H1 (cell line): ENCODE measurements at regions not wholly inside any gene's neighbourhood (a gene's known extent, or its start where the extent isn't known, plus 50 kb on each side); places are given as distances from the start of the nearest gene placed in this dataset.

Experiments used
- CTCF ChIA-PET: fragments of 300-600 bp; sonication (Branson Sonifier 250); formaldehyde crosslinking; loops from one replicate; lab custom pipeline; 2021; ENCODE audit not compliant: partially characterized antibody; lab: Charles Lee
- POLR2A ChIA-PET: fragments of 300-600 bp; sonication (Branson Sonifier 250); formaldehyde crosslinking; loops from one replicate; lab custom pipeline; 2021; ENCODE audit warnings: inconsistent platforms; ENCODE audit not compliant: partially characterized antibody; lab: Charles Lee
- DNase-seq, 2 experiments: peaks; one replicate each; pipeline versions ENCODE4 v3.0.0 to v3.0.0-alpha.2; 2010 to 2022; ENCODE audit warnings: low spot score in 2 of 2, low read depth in 1 of 2, mixed read lengths in 1 of 2
- FAIRE-seq: peaks from 2 replicates; lab custom pipeline; 2011; peaks lifted over from hg19 to GRCh38; lab: Jason Lieb, UNC
- H2AFZ ChIP-seq: 2 replicates; pipeline ENCODE4 v1.8.1; 2012; ENCODE audit warnings: low read length, inconsistent platforms
- H2AK5ac ChIP-seq: 2 replicates; pipeline ENCODE4 v1.6.1; 2013; ENCODE audit warnings: low read depth, low read length
- H2BK120ac ChIP-seq: replicated peaks from 2 replicates; pipeline ENCODE3; 2013; ENCODE audit warnings: low read depth, low read length, inconsistent platforms
- H2BK12ac ChIP-seq: 2 replicates; pipeline ENCODE4 v1.6.1; 2013; ENCODE audit warnings: low read depth, low read length
- H2BK15ac ChIP-seq: 2 replicates; pipeline ENCODE4 v1.6.1; 2013; ENCODE audit warnings: low read length
- H2BK20ac ChIP-seq: 2 replicates; pipeline ENCODE4 v1.6.1; 2013; ENCODE audit warnings: low read length
- H2BK5ac ChIP-seq: 2 replicates; pipeline ENCODE4 v1.6.1; 2013; ENCODE audit warnings: low read depth, low read length
- H3K14ac ChIP-seq: 2 replicates; pipeline ENCODE4 v1.6.1; 2013; ENCODE audit warnings: inconsistent platforms; ENCODE audit not compliant: insufficient read length
- H3K18ac ChIP-seq: 2 replicates; pipeline ENCODE4 v1.6.1; 2013; ENCODE audit warnings: low read length; ENCODE audit errors: extremely low read depth
- H3K23ac ChIP-seq: 2 replicates; pipeline ENCODE4 v1.6.1; 2013; ENCODE audit warnings: inconsistent platforms; ENCODE audit not compliant: insufficient read length
- H3K23me2 ChIP-seq: 2 replicates; pipeline ENCODE4 v1.6.1; 2013; ENCODE audit warnings: low read depth, low read length
- H3K27ac ChIP-seq: 2 replicates; pipeline ENCODE4 v1.6.1; 2011; ENCODE audit warnings: low read depth, low read length, inconsistent platforms
- H3K27me3 ChIP-seq, 4 experiments: replicated peaks in 1 of 4; 1 replicate in 1 of 4; 2 replicates in 3 of 4; pipeline versions ENCODE4 v1.6.1 to v1.8.1; 2011 to 2013; ENCODE audit warnings: low read length in 3 of 4, mild to moderate bottlenecking in 3 of 4, inconsistent platforms in 2 of 4, mixed read lengths in 2 of 4, moderate library complexity in 1 of 4; ENCODE audit not compliant: control insufficient read depth in 3 of 4, insufficient read depth in 3 of 4; ENCODE audit errors: extremely low read depth in 1 of 4
- H3K36me3 ChIP-seq, 4 experiments: 2 replicates each; pipeline versions ENCODE4 v1.6.1 to v1.8.1; 2011 to 2013; ENCODE audit warnings: mild to moderate bottlenecking in 4 of 4, low read length in 3 of 4, moderate library complexity in 2 of 4, control low read depth in 1 of 4, inconsistent platforms in 1 of 4; ENCODE audit not compliant: insufficient read depth in 4 of 4, control insufficient read depth in 2 of 4
- H3K4ac ChIP-seq: replicated peaks from 2 replicates; pipeline ENCODE3; 2013; ENCODE audit warnings: low read length, low read depth, mixed read lengths, inconsistent platforms; ENCODE audit not compliant: insufficient read length
- H3K4me1 ChIP-seq, 4 experiments: replicated peaks in 1 of 4; 1 replicate in 1 of 4; 2 replicates in 3 of 4; pipeline versions ENCODE4 v1.6.1 to v1.8.1; 2011 to 2013; ENCODE audit warnings: low read length in 3 of 4, inconsistent platforms in 2 of 4, mixed read lengths in 1 of 4; ENCODE audit not compliant: insufficient read depth in 4 of 4, control insufficient read depth in 3 of 4
- H3K4me2 ChIP-seq, 2 experiments: 2 replicates each; pipeline versions ENCODE4 v1.6.1 to v1.8.1; 2011 to 2013; ENCODE audit warnings: low read depth in 2 of 2, low read length in 2 of 2, control low read depth in 1 of 2, inconsistent platforms in 1 of 2, mild to moderate bottlenecking in 1 of 2; ENCODE audit not compliant: insufficient read depth in 1 of 2
- H3K4me3 ChIP-seq, 4 experiments: fragments of 200-600, 300-600 bp in 1 of 4; sonication (generic), shearing (Covaris generic), sonication (Bioruptor Twin) in 1 of 4; 2 replicates each; pipeline versions ENCODE4 v1.5.1 to v1.8.1; 2011 to 2016; ENCODE audit warnings: low read length in 4 of 4, low read depth in 3 of 4, control low read depth in 2 of 4, inconsistent platforms in 2 of 4, mild to moderate bottlenecking in 2 of 4, mixed read lengths in 1 of 4, moderate library complexity in 1 of 4; ENCODE audit not compliant: insufficient read depth in 2 of 4; ENCODE audit errors: extremely low read depth in 1 of 4
- H3K56ac ChIP-seq: replicated peaks from 2 replicates; pipeline ENCODE3; 2013; ENCODE audit warnings: low read depth, mild to moderate bottlenecking, mixed read lengths, low read length, inconsistent platforms; ENCODE audit not compliant: insufficient read length
- H3K79me1 ChIP-seq: 2 replicates; pipeline ENCODE4 v1.6.1; 2013; ENCODE audit warnings: low read depth, low read length, control low read depth
- H3K79me2 ChIP-seq, 2 experiments: 2 replicates each; pipeline versions ENCODE4 v1.6.1 to v1.8.1; 2012 to 2013; ENCODE audit warnings: low read length in 2 of 2, mild to moderate bottlenecking in 2 of 2, inconsistent platforms in 1 of 2; ENCODE audit not compliant: insufficient read depth in 2 of 2, control insufficient read depth in 1 of 2
- H3K9ac ChIP-seq, 4 experiments: replicated peaks in 1 of 4; 1 replicate in 1 of 4; 2 replicates in 3 of 4; pipeline versions ENCODE4 v1.6.1 to v1.8.1; 2011 to 2013; ENCODE audit warnings: low read depth in 3 of 4, low read length in 3 of 4, control low read depth in 2 of 4, mild to moderate bottlenecking in 2 of 4, moderate library complexity in 2 of 4, inconsistent platforms in 1 of 4; ENCODE audit errors: extremely low read depth in 1 of 4
- H3K9me3 ChIP-seq, 2 experiments: 2 replicates each; pipeline versions ENCODE4 v1.6.1 to v1.8.1; 2012 to 2013; ENCODE audit warnings: mild to moderate bottlenecking in 2 of 2, moderate library complexity in 2 of 2, control low read depth in 1 of 2, inconsistent platforms in 1 of 2, low read depth in 1 of 2, low read length in 1 of 2, mixed read lengths in 1 of 2; ENCODE audit not compliant: insufficient read depth in 2 of 2
- H4K20me1 ChIP-seq, 2 experiments: replicated peaks in 1 of 2; 2 replicates each; pipeline versions ENCODE3 to v1.8.1; 2011 to 2013; ENCODE audit warnings: inconsistent platforms in 2 of 2, low read length in 2 of 2, mild to moderate bottlenecking in 1 of 2; ENCODE audit not compliant: insufficient read depth in 2 of 2, control insufficient read depth in 1 of 2
- H4K5ac ChIP-seq: 2 replicates; pipeline ENCODE4 v1.6.1; 2013; ENCODE audit warnings: low read length, low read depth, mixed read lengths, inconsistent platforms; ENCODE audit not compliant: insufficient read length
- H4K8ac ChIP-seq: 2 replicates; pipeline ENCODE4 v1.8.0; 2013; ENCODE audit warnings: mild to moderate bottlenecking, moderate library complexity, low read length, inconsistent platforms; ENCODE audit not compliant: insufficient read depth; ENCODE audit errors: extremely low read depth
- H4K91ac ChIP-seq: replicated peaks from 2 replicates; pipeline ENCODE3; 2013; ENCODE audit warnings: low read length, mixed read lengths, inconsistent platforms; ENCODE audit not compliant: insufficient read length
- CBX5 ChIP-seq: fragments of 300-800, 300-1000 bp; sonication (generic); IDR thresholded peaks from 2 replicates; pipeline ENCODE4 v1.7.1; 2016; ENCODE audit warnings: antibody characterized with exemption, low read length, low read depth
- CBX8 ChIP-seq: fragments of 300-800, 300-1000 bp; sonication (generic); IDR thresholded peaks from 2 replicates; pipeline ENCODE4 v1.7.1; 2016; ENCODE audit warnings: low read depth, low read length, borderline replicate concordance
- CREB1 ChIP-seq: IDR thresholded peaks from 2 replicates; pipeline ENCODE4 v1.6.1; 2012; ENCODE audit warnings: inconsistent platforms
- EGR1 ChIP-seq: IDR thresholded peaks from 2 replicates; pipeline ENCODE4 v1.6.1; 2011; ENCODE audit warnings: low read depth, low read length, borderline replicate concordance
- POLR2A ChIP-seq, 2 experiments: IDR thresholded peaks; 1 replicate in 1 of 2; 2 replicates in 1 of 2; pipeline ENCODE4 v1.6.1; 2011; ENCODE audit warnings: low read depth in 2 of 2, low read length in 2 of 2, mild to moderate bottlenecking in 2 of 2; ENCODE audit errors: control extremely low read depth in 1 of 2
- POLR2AphosphoS5 ChIP-seq: IDR thresholded peaks from 2 replicates; pipeline ENCODE4 v1.6.1; 2011; ENCODE audit warnings: low read depth, low read length
- RAD21 ChIP-seq, 2 experiments: IDR thresholded peaks in 1 of 2; conservative IDR thresholded peaks in 1 of 2; 2 replicates each; pipeline ENCODE4 v1.6.1; 2011; ENCODE audit warnings: low read depth in 2 of 2, low read length in 2 of 2, improper control_type of control experiment in 1 of 2, inconsistent platforms in 1 of 2, mild to moderate bottlenecking in 1 of 2, moderate library complexity in 1 of 2
- RNF2 ChIP-seq: fragments of 200-900, 300-1000 bp; sonication (generic); IDR thresholded peaks from 2 replicates; pipeline ENCODE4 v1.7.1; 2016; ENCODE audit warnings: borderline replicate concordance, low read depth, mild to moderate bottlenecking, antibody characterized with exemption, low read length; ENCODE audit not compliant: poor library complexity, severe bottlenecking; ENCODE audit errors: missing control alignments
- RXRA ChIP-seq: IDR thresholded peaks from 2 replicates; pipeline ENCODE4 v1.6.1; 2011; ENCODE audit warnings: low read depth, mild to moderate bottlenecking, low read length, moderate library complexity; ENCODE audit not compliant: insufficient read depth
- SAP30 ChIP-seq: fragments of 300-600 bp; sonication (generic); IDR thresholded peaks from 2 replicates; pipeline ENCODE4 v1.7.1; 2012; ENCODE audit warnings: low read length, moderate library complexity, mild to moderate bottlenecking, inconsistent platforms; ENCODE audit not compliant: insufficient read depth, insufficient replicate concordance
- SIN3A ChIP-seq, 2 experiments: IDR thresholded peaks in 1 of 2; conservative IDR thresholded peaks in 1 of 2; 2 replicates each; pipeline ENCODE4 v1.6.1; 2011 to 2012; ENCODE audit warnings: low read length in 2 of 2, improper control_type of control experiment in 1 of 2, low read depth in 1 of 2, mild to moderate bottlenecking in 1 of 2
- SP4 ChIP-seq: IDR thresholded peaks from 2 replicates; pipeline ENCODE4 v1.6.1; 2012; ENCODE audit warnings: low read length, inconsistent platforms
- TBP ChIP-seq: IDR thresholded peaks from 2 replicates; pipeline ENCODE4 v1.6.1; 2011; ENCODE audit warnings: low read depth, low read length, improper control_type of control experiment
- WGBS, 2 experiments: shearing (Covaris generic) in 1 of 2; methylation state at CpG; one replicate each; pipeline versions ENCODE4 v1.1.6 to v1.1.7; 2013 to 2015; ENCODE audit warnings: low lambda C conversion rate in 2 of 2, mixed read lengths in 2 of 2, inconsistent platforms in 1 of 2, low coverage in 1 of 2, missing lambda C conversion rate in 1 of 2; ENCODE audit not compliant: insufficient replicate concordance in 2 of 2, insufficient coverage in 1 of 2, insufficient read length in 1 of 2; ENCODE audit errors: extremely low coverage in 1 of 2, missing lambda C conversion rate in 1 of 2; 5-methylcytosine and 5-hydroxymethylcytosine counted together

GRCh38 chr6:85000001-85000400, 235.6 kb upstream of the TBX18 start:
- POLR2A ChIA-PET: no interaction called here
- H3K14ac ChIP-seq: no peak overlapping the region
- H3K27ac ChIP-seq: no peak overlapping the region
- H3K9me3 ChIP-seq: no peaks in the 10 kb centered on the region
- no peaks in the 10 kb centered on the region for H3K23me2 ChIP-seq
- no peak overlapping the region for H2BK120ac ChIP-seq
- DNase-seq (no peak), FAIRE-seq (no peak)
- no peak overlapping the region for H4K8ac ChIP-seq
- no peaks in the 10 kb centered on the region for H4K20me1 ChIP-seq
- H3K79me2 ChIP-seq: no peaks in the 10 kb centered on the region
- H3K79me1 ChIP-seq: no peaks in the 10 kb centered on the region
- no peaks in the 10 kb centered on the region for H3K27me3 ChIP-seq
- H3K4me2 ChIP-seq: no peak overlapping the region
- H3K56ac ChIP-seq: no peak overlapping the region
- H2AFZ ChIP-seq: no peak overlapping the region
- H2BK20ac ChIP-seq: no peak overlapping the region
- CTCF ChIA-PET: no interaction called here
- H2BK15ac ChIP-seq: no peak overlapping the region
- H3K9ac ChIP-seq: no peak overlapping the region
- no peak overlapping the region for H3K23ac ChIP-seq
- no peak overlapping the region for H2AK5ac ChIP-seq
- no peak overlapping the region for H3K4me3 ChIP-seq
- H2BK5ac ChIP-seq: no peak overlapping the region
- H4K91ac ChIP-seq: no peak overlapping the region
- no peak overlapping the region for H2BK12ac ChIP-seq
- H3K4me1 ChIP-seq: no peaks in the 10 kb centered on the region
- no peak overlapping the region for H4K5ac ChIP-seq
- no peaks in the 10 kb centered on the region for H3K36me3 ChIP-seq
- H3K4ac ChIP-seq: no peak overlapping the region
- WGBS, 2 experiments: 88% methylated on average over 2 of the region's 2 CpGs; no CpG with 5 or more reads in 1 of the 2 experiments
- H3K18ac ChIP-seq: no peak overlapping the region
- TF ChIP-seq RAD21 (IDR thresholded peaks at IDR 0.05 in 1 of 2, conservative IDR thresholded peaks at IDR 0.05 in 1 of 2; ENCODE audit: low read depth in 2 of 2, low read length in 2 of 2) (no peak), SAP30 (no peak), POLR2AphosphoS5 (no peak), TBP (no peak), CREB1 (no peak), SIN3A (conservative IDR thresholded peaks at IDR 0.05 in 1 of 2, IDR thresholded peaks at IDR 0.05 in 1 of 2; ENCODE audit: low read depth in 1 of 2, low read length in 2 of 2) (no peak), RNF2 (no peak), SP4 (no peak), EGR1 (no peak), CBX5 (no peak), RXRA (no peak), CBX8 (no peak), POLR2A (IDR thresholded peaks at IDR 0.05; ENCODE audit: control extremely low read depth in 1 of 2, low read depth in 2 of 2, low read length in 2 of 2) (no peak)
